CD4-positive, alpha-beta T cell treated with Interleukin-15 for 1 hour (primary cell): ENCODE measurements at regions not wholly inside any gene's neighbourhood (a gene's known extent, or its start where the extent isn't known, plus 50 kb on each side); places are given as distances from the start of the nearest gene placed in this dataset.

Source experiments
- DNase-seq: peaks from one replicate; pipeline ENCODE4 v3.0.0-alpha.2; 2020

- no peak for DNase-seq
Measured at GRCh38 chr20:51216850-51217249, 193.9 kb upstream of the KCNG1 start.

GRCh38 chr20:51212816-51213215 is 189.9 kb upstream of the KCNG1 start:
- no peak for DNase-seq

- no peak for DNase-seq
Measured at GRCh38 chr20:51211191-51211590, 188.3 kb upstream of the KCNG1 start.

- no peak for DNase-seq
Measured at GRCh38 chr20:51210084-51210483, 187.2 kb upstream of the KCNG1 start.

GRCh38 chr20:51208162-51208561 is 185.3 kb upstream of the KCNG1 start:
- no peak for DNase-seq

GRCh38 chr20:51206032-51206662 is 183.2 kb upstream of the KCNG1 start:
- no peak for DNase-seq

GRCh38 chr20:51204794-51205193 is 181.9 kb upstream of the KCNG1 start:
- DNase-seq, result no peak

- DNase-seq, result no peak
Measured at GRCh38 chr20:51204051-51204715, 181.3 kb upstream of the KCNG1 start.

GRCh38 chr20:51202304-51202703 is 179.4 kb upstream of the KCNG1 start:
- no peak for DNase-seq

GRCh38 chr20:51199920-51200319 is 177.0 kb upstream of the KCNG1 start:
- no peak for DNase-seq

GRCh38 chr20:51198876-51199523 is 176.1 kb upstream of the KCNG1 start:
- no peak for DNase-seq

GRCh38 chr20:51198238-51198637 is 175.3 kb upstream of the KCNG1 start:
- DNase-seq, result no peak

- DNase-seq, result no peak
Measured at GRCh38 chr20:51196991-51197651, 174.2 kb upstream of the KCNG1 start.

- no peak for DNase-seq
Measured at GRCh38 chr20:51195990-51196389, 173.1 kb upstream of the KCNG1 start.

- DNase-seq, result no peak
Measured at GRCh38 chr20:51195419-51195901, 172.6 kb upstream of the KCNG1 start.

- no peak for DNase-seq
Measured at GRCh38 chr20:51193066-51193772, 170.3 kb upstream of the KCNG1 start.

GRCh38 chr20:51190783-51191180 is 167.9 kb upstream of the KCNG1 start:
- DNase-seq, result no peak

- no peak for DNase-seq
Measured at GRCh38 chr20:51189814-51190782, 167.2 kb upstream of the KCNG1 start.

- DNase-seq, result no peak
Measured at GRCh38 chr20:51188941-51189340, 166.0 kb upstream of the KCNG1 start.

- no peak for DNase-seq
Measured at GRCh38 chr20:51187261-51187660, 164.4 kb upstream of the KCNG1 start.

- no peak for DNase-seq
Measured at GRCh38 chr20:51185861-51186260, 163.0 kb upstream of the KCNG1 start.

GRCh38 chr20:51185277-51185676 is 162.4 kb upstream of the KCNG1 start:
- DNase-seq, result no peak
